IPS DF 4.7 (cell line): ENCODE measurements at regions not wholly inside any gene's neighbourhood (a gene's known extent, or its start where the extent isn't known, plus 50 kb on each side); places are given as distances from the start of the nearest gene placed in this dataset.

Experiments
- DNase-seq: peaks from one replicate; pipeline ENCODE4 v3.0.0-alpha.2; 2013; ENCODE audit warnings: low spot score; ENCODE audit errors: extremely low read depth

GRCh38 chr17:71926746-71927398, 193.9 kb upstream of the SOX9 start:
- no peak for DNase-seq

DNA sequence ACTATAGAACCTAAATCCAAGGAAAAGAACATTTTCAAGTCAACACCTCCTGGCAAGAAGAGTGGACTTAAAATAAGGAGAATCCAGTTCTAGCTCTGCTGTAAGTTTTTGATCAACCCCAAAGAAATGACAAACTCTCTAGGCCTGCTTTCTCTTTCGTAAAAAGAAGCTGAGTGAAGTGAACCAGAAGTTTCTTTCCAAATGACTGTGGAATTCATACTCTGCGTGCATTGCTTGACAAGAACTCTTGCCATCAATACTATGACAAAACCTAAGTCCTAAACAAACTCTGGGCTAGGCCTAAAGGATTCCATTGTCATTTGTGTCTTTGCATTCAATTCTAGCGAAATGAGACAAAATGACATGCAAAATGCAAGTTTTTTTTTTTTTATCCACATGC, 187.5 kb upstream of the SOX9 start:
- no peak for DNase-seq

DNA sequence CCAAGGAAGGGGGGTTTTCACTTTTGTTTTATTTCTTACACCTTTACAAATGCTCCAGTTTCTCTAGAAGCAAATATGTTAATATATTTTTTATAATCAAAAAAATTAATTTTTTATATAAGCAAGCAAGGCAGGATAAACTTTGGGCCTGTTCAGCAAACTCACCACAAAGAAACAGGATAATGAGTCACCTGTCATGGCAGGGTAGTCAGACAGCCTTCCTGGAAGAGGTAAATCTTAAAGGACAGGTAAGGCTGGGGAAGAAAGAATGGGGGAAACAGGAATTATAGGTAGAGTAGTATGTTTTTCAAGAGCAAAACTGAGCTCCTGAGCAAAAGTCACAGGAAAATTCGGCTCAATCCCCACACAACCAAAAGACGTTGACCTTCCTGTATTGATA, 186.3 kb upstream of the SOX9 start:
- no peak for DNase-seq

DNA sequence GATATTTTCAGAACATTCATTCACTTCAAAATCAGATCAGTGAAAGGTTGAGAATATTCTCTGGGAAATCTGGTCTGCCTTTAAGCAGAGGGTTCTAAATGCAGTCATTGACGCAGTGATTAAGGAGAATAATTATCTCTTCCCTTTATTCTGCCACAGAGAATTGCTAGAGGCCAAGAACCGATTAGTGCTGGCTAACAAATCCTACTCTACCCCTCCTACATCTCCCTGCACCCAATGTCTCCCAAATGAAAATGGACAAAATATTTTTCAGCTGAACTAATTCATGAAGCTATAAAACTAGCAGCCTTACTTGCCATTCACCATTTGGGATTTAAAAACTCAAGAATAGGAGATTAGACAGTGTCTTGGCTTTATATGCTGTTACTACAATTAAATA, 185.5 kb upstream of the SOX9 start:
- no peak for DNase-seq

DNA sequence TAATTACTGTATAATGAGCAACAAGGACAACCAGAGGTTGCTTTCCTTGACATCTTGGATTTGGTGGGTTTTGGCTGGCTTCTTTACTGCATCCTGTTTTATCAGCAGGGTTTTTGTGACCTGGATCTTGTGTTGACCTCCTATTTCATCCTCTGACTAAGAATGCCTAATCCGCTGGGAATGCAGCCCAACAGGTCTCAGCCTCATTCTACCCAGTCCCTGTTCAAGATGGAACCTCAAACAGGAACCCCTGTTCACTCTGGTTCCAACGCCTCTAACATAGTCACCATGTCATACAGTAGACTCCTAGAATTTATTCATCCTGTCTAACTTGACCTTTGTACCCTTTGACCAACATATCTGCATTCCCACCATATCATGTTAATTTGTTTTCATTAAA, 183.8 kb upstream of the SOX9 start:
- no peak for DNase-seq

GRCh38 chr17:71937914-71938313, 182.9 kb upstream of the SOX9 start:
- DNase-seq = no peak

- DNase-seq = no peak
Measured at GRCh38 chr17:71938340-71939010, 182.3 kb upstream of the SOX9 start.

GRCh38 chr17:71941920-71942319, 178.9 kb upstream of the SOX9 start:
- DNase-seq = no peak

- no peak for DNase-seq
Measured at GRCh38 chr17:71942626-71943025, 178.2 kb upstream of the SOX9 start.

DNA sequence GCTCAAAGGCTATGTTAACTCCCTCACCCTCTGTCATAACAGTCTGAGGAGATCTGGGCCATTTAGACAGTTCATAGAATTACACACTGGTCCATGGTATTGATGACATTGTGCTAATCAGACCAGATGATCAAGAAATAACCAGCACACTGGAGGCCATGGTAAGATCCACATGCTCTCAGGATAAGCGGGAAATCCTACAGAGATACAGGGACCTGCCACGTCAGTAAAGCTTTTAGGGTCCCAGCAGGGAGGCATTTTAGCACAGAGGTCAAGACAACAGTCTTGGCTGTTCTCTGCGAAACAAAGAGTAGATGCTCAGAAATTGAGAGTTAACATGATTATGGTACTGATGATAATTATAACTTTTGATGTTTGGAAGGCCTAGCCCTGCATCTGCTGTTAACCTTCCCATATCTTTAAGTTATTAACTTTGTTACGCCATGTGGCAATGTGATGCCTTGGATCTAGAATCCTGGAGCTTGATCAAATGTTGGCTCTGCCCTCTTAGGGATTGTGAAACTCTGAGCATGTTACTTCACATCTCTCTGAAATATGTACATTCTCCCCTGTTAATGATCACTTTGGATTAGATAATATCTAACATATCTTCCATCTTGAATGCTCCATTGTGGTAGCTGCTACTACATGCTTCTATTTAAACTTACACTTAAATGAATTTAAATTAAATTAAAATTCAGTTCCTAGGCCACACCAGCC, 172.0 kb upstream of the SOX9 start:
- no peak for DNase-seq

DNA sequence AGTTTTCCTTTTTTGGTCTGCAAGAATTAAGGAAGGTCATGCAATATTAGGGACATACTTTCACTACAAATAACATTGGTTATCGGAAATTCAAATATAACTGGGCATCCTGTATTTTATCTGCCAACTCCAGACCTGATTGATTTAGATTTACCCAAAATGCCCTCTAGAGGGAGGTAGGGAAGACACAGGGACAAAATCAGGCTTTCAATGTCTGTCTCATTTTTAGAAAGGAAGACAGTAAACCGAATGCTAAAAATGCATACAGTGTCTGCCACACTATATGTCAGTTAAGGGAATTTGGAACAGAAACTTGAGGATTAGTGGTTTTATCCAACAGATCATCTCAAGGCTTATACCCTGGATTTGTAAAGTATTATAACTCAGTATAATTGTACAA, 161.7 kb upstream of the SOX9 start:
- no peak for DNase-seq

DNA sequence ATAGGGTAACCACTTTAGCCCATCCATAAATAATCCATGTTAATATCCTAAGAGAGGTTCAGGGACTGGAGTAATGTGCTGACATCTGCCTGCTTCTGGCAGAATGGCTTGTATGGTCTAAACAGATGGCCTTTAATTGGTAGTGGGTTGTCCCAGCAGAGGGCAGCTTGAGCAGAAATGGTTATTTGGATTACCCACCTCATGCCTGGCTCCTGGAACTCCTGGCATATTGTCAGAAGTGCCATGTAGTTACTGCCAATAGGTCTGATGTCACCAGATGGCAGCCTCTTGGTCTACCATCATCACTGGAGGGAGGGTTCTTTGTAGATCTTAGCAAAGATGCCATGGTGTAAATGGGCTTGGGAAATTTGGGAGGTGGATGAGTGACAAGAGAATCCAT, 157.5 kb upstream of the SOX9 start:
- no peak for DNase-seq

GRCh38 chr17:71963791-71964190, 157.0 kb upstream of the SOX9 start:
- DNase-seq = no peak

GRCh38 chr17:71964559-71964958, 156.3 kb upstream of the SOX9 start:
- DNase-seq = no peak

GRCh38 chr17:71966055-71966454, 154.8 kb upstream of the SOX9 start:
- DNase-seq = no peak

- DNase-seq = no peak
Measured at GRCh38 chr17:71966459-71967313, 154.1 kb upstream of the SOX9 start.

- no peak for DNase-seq
Measured at GRCh38 chr17:71969500-71969899, 151.3 kb upstream of the SOX9 start.

- no peak for DNase-seq
Measured at GRCh38 chr17:71970312-71970711, 150.5 kb upstream of the SOX9 start.

DNA sequence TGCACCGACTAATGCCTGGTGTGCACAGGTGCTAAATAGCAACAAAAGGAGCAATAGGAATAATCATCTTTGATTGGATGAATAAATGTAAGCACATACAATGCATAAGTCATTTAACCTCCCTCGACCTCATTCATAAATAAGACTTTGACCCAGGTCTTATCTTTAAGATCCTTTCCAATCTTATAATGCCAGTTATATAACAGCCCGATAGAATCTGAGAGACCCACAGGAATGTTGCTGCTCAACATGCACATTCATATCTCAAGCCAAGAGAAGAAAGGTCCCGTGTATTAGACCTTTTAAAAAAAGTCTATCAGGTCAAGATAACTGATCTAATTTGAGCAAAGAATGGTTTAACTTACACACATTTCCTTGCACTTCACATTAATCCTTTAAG, 146.8 kb upstream of the SOX9 start:
- no peak for DNase-seq

- DNase-seq = no peak
Measured at GRCh38 chr17:71975331-71975801, 145.5 kb upstream of the SOX9 start.

DNA sequence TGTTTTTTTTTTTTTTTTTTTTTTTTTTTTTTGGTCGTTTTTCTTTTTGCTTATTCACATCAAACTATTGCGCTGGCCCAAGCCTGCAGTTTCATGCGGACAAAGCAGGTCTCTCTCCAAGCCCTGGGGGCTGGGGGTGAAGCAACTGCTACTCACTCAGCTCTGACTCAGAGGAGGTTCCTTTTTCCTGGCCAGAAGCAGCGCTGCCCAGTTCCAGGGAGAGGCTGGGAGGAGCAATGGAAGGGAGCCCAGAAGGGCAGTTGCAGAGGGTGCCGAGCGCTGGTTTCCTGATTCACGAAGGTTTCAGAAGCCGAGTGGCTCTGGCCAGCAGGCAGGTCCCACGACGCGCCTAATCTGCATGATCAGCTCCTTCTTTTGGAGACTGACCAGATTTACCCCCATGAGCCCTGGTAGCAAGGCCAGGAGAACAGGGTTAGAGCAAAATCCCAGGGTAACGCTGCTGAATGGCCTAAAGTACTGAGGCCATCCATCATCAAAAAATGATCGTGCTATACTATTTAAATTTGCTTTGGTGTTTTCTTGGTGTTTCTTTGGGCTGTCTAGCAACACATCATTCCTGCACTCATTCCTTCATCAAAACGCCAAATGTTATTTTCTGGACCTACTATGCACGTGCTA, 144.7 kb upstream of the SOX9 start:
- DNase-seq = no peak
